GM11168 (cell line): ENCODE measurements at regions not wholly inside any gene's neighbourhood (a gene's known extent, or its start where the extent isn't known, plus 50 kb on each side); places are given as distances from the start of the nearest gene placed in this dataset.
"Not testable (repeated sequence)": the region's sequence is repeated elsewhere in the genome, so short reads cannot be mapped to it uniquely, and the experiment has no call there.

Source experiments
- in situ Hi-C: fragments of 300-500 bp; cut with MboI; formaldehyde crosslinking; loops from one replicate; pipeline ENCODE4 v1.12.0; 2022; ENCODE audit warnings: low sequenced_read_pairs; ENCODE audit not compliant: unreplicated experiment

- in situ Hi-C loops, result no loop called here
Measured at GRCh38 chr6:8940356-8940755, 505.0 kb upstream of the SLC35B3 start.

DNA sequence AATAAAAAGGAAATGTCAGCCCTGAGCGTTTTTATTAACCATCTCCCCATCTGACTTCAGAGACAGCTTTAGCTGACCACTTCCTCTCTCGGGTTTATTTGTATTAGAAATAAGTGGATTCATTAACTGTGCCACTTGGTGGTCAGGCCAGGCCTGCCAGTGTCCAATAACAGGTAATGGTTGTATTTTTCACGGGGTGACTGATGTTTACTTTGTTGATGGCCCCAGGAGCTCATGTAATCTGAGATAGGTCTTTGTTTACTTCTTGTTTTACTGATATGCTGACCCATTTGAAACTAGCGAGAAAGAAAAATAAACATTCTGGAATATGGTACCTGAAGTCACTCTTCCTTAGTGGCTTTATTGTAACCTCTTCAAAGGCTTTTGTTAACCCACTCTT is 504.3 kb upstream of the SLC35B3 start:
- in situ Hi-C loops, result no loop called here

- in situ Hi-C loops, result no loop called here
Measured at GRCh38 chr6:8934318-8934717, 499.0 kb upstream of the SLC35B3 start.

DNA sequence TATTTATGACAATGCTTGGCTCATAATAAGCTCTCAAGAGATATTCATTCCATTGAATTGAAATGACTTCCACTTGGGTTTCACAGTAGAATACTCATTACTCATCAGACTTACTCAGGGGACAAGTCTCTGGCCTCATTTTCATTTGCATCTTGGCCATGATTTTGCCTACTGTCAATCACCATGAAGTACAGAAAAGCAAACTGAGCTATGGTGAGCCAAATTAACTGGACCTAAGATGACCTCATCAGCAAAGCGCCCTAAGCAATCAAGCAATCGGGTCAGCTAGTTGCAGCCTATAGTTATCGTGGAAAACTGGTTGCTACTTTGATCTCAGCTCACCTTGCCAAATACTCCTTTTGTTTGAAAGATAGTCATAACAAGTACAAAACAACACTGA is 494.7 kb upstream of the SLC35B3 start:
- in situ Hi-C loops, result no loop called here

DNA sequence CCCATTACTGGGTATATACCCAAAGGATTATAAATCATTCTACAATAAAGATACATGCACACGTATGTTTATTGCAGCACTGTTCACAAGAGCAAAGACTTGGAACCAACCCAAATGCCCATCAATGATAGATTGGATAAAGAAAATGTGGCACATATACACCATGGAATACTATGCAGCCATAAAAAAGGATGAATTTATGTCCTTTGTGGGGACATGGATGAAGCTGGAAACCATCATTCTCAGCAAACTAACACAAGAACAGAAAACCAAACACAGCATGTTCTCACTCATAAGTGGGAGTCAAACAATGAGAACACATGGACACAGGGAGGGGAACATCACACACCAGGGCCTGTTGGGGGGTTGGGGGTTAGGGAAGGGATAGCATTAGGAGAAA is 484.9 kb upstream of the SLC35B3 start:
- in situ Hi-C loops, result not testable (repeated sequence)

- in situ Hi-C loops, result no loop called here
Measured at GRCh38 chr6:8918196-8918595, 482.9 kb upstream of the SLC35B3 start.

DNA sequence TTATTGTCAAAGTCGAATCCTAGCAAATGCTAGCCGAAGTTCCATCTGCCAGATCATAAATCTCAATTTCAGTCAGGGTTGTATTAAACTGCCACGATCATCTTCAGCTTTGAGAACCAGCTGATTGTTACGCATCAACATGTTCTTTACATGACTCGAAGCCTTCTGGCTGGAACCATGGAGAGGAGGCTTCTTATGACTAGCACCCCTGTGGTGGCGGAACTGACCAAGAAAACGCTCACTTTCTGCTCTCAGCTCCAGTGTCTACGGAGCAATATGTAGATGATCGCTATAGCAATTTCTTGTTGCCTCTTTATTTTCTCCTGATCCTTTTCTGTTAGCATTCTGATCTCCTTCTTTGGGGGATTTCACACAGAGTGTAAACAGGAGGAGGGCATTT is 479.4 kb upstream of the SLC35B3 start:
- in situ Hi-C loops, result no loop called here

GRCh38 chr6:8908638-8909037 is 473.3 kb upstream of the SLC35B3 start:
- in situ Hi-C loops, result no loop called here

- in situ Hi-C loops, result no loop called here
Measured at GRCh38 chr6:8906699-8907098, 471.4 kb upstream of the SLC35B3 start.

DNA sequence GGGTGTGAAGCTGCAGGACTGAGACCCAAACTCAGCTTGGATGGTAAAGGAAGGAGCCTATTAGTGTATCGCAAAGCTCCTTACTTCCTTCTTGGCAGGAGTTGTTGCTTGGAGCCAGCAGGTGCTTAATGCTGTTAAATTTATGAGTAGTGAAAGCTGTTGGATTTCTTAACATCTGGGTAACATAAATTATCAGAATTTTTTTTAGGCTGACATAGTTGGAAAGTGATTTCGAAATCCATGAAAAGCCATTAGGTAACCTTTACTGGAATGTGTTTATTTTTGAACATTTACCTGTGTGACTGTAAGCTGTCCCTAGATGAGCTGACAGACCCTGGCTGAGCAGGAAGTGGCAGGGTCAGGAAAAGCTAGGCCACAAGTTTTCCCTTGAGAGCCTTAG is 470.4 kb upstream of the SLC35B3 start:
- in situ Hi-C loops, result no loop called here

DNA sequence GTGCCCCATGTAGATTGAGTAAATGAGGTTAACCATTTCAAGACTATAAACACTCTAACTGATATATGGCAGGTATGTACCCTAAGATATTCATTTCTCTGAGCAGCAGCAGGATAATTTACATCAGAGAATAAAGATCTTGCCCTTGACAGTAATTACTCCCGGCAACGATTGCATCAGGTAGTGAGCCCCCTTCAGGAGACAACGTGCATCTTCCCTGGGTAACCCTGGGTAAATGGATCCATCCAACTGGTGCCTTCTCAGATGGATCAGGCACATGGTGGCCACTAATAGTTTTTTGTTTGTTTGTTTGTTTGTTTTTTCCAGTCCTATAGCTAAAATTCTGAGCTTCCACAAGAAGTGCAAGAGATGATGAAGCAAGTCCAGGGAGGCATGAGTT is 469.4 kb upstream of the SLC35B3 start:
- in situ Hi-C loops, result no loop called here

GRCh38 chr6:8900056-8900455 is 464.7 kb upstream of the SLC35B3 start:
- in situ Hi-C loops, result no loop called here

GRCh38 chr6:8889514-8889913 is 454.2 kb upstream of the SLC35B3 start:
- in situ Hi-C loops, result no loop called here

DNA sequence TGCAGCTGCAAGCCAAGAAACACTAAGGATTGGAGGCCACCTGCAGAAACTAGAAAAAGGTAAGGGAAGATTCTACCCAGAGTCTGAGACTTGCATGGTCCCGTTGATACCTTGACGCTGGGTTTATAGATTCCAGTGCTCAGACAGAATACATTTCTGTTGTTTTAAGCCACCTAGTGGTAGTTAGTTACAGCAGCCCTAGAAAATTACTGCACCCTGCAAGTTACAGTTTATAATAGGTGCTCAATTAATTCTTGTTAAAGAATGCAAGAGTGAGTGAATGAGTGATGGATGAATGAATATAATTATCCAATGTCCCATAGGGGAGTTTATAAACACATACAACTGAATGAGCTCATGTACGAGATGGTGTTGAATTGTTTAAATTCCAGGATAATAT is 453.1 kb upstream of the SLC35B3 start:
- in situ Hi-C loops, result no loop called here

DNA sequence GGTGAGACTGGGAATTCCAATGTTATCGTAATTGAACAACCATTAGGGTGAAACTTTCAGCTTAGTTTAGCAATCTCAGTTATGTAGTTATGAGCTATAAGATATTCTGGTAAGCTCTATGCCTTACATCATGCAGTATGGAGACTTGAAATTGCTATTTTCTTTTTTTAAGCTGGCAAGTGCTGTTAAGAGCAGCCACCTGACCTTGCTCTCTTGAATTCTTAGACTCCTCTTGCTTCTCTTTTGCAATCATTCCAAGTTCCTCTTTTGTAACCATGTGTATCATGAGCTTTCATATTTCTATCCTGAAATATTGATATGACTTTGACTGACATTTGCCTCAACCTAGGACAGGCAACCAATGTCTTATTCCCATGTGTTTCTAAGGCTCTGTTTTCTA is 446.3 kb upstream of the SLC35B3 start:
- in situ Hi-C loops, result no loop called here

- in situ Hi-C loops, result no loop called here
Measured at GRCh38 chr6:8879334-8879733, 444.0 kb upstream of the SLC35B3 start.

- in situ Hi-C loops, result no loop called here
Measured at GRCh38 chr6:8875986-8876385, 440.6 kb upstream of the SLC35B3 start.

DNA sequence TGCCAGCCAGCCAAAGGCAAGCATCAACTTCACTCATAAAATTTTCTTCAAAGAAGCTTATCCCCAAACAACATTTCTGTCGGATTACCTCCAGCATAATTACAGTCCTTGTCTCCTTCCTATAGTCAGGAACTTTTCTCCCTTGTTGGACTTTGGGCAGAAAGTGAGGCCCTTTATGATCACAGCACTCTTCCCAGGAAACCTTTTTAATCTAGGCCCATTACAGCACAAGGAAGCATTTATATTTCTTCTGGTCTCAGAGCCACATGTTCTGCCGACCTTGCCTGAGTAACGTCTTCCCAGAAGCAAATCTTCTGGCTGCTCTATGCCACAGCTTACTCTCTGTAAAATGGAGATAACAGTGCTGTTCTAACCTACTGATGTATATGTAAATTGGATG is 437.2 kb upstream of the SLC35B3 start:
- in situ Hi-C loops, result no loop called here

DNA sequence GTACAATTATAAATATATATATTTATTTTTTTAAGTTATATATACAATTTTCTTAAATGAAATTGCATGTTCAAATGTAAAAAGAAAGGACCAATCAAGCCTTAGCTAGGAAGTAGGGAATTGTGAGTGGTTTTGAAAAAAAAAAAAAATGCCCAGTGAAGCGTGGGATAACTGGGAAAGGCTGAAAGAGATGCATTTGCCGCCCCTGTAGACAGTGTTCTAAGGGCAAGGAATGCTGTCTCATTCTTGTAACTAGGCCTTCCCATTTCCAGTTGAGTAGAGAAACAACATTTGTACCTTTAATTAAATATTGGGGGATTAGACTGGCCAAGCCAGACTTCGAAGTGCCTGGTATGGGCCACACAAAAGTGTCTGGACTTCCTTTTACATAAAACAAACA is 430.1 kb upstream of the SLC35B3 start:
- in situ Hi-C loops, result no loop called here

DNA sequence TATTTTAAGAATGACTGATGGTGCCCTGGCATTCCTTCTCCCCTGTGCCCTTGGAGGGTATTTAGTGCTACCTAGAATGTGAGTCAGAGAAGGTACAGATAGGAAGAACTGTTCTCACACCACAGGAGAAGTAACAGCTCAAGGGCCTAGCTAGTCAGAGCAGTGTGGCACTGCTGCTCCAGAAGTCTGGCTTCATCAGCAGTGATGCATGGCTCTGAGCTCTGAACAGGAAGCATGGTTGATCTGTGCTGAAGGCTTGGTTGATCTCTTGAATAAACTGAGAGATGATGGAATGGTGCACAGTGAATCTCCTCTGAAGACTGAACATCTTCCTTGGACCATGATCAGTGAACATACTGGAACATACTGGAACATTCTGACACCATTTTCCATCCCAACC is 425.3 kb upstream of the SLC35B3 start:
- in situ Hi-C loops, result no loop called here

DNA sequence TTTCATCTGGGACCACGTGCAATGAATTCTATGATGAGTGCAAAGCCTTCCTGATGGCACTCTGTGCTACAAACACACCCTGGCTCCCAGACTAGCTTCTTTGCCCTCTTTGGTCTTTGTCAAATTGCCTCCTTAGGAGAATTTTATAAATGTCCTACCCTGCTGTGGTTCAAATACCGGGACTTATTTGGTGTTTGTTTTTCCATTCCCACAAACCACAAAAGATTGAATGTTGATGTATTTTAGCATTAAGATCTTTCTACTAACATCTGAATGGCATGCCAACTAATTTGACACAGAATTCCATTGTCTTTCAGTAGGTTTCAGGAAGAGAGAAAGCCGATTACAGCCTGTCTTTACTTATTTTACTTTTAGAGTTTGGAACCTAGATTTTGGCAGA is 424.2 kb upstream of the SLC35B3 start:
- in situ Hi-C loops, result no loop called here

GRCh38 chr6:8858854-8859331 is 423.5 kb upstream of the SLC35B3 start:
- in situ Hi-C loops, result no loop called here

DNA sequence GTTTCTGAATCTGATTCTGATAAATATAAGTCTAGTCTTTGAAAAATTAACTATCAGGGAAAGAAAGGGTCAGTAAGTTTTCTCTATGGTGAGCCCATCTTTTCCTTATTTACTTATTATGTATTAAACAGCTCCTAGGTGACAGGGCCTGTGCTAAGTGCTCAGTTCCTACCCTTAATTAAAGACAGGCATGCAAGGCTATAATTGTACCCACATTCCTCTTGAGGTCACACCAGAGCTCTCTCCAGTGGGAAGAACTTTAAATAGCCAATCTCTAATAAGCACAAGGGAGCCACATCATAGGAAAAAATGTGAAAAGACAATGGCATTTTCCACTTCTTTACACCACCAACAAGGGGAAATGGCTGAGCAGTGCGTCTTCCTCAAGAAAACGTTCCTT is 421.8 kb upstream of the SLC35B3 start:
- in situ Hi-C loops, result no loop called here
